ENCODE measurements at regions not wholly inside any gene's neighbourhood (a gene's known extent, or its start where the extent isn't known, plus 50 kb on each side); places are given as distances from the start of the nearest gene placed in this dataset.

DNA sequence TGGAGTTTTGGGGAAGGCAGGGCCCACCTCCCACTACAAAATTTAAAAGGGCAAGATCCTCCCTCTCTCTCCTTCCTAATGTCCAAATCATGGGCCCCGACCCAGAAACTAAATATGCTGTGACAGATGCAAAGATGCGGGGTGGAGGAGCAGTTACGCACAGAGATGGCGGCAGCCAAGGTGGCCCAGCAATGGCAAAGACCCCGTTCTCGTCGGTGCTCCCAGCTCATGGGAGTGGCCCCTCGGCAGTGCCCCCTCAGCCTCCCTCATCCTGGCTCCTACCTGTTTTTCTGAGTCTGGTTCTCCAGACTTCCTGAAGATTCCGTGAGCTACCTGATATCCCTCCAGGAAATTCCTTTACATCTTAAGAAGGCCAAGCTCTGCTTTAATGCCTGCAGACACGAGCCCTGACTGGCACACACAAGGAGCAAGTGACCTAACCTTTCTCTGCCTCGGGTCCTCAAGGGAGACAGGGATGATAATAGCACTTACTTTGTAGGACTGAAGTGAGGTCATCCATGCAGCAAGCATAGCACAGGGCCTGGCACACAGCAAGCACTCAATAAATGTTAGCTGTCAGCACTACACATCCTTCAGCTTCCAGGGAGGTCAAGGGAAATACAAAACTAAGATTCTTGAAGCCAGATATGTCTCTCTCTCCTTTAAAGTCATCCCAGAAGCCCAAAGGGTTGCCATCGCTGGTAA is 103.5 kb downstream of the LSM3 start:
- Histone ChIP-seq H3K9me2 (replicated peaks; ENCODE audit: insufficient read depth) (no peaks in the 10 kb centered on the region), H4K20me1 (ENCODE audit: insufficient read depth, poor library complexity, severe bottlenecking) (no peaks in the 10 kb centered on the region), H3K4me3 (no peak overlapping the region), H3K9me3 (ENCODE audit: low read depth) (no peaks in the 10 kb centered on the region), H3K36me3 (replicated peaks; ENCODE audit: insufficient read depth, low read depth) (no peaks in the 10 kb centered on the region), H3K4me2 (no peak overlapping the region), H2AFZ (no peak overlapping the region), H3K27ac (no peak overlapping the region), H3K79me2 (no peaks in the 10 kb centered on the region), H3K4me1 (ENCODE audit: insufficient read depth) (peaks cover 4% of the 10 kb centered on the region), H3K27me3 (no peaks in the 10 kb centered on the region)
- TF ChIP-seq EZH2phosphoT487 (IDR thresholded peaks at IDR 0.05; ENCODE audit: low read depth, severe bottlenecking, unreplicated experiment) (no peak), EZH2 (IDR thresholded peaks at IDR 0.05; ENCODE audit: borderline replicate concordance) (no peak)
- TF ChIP-seq, protein P1, sequence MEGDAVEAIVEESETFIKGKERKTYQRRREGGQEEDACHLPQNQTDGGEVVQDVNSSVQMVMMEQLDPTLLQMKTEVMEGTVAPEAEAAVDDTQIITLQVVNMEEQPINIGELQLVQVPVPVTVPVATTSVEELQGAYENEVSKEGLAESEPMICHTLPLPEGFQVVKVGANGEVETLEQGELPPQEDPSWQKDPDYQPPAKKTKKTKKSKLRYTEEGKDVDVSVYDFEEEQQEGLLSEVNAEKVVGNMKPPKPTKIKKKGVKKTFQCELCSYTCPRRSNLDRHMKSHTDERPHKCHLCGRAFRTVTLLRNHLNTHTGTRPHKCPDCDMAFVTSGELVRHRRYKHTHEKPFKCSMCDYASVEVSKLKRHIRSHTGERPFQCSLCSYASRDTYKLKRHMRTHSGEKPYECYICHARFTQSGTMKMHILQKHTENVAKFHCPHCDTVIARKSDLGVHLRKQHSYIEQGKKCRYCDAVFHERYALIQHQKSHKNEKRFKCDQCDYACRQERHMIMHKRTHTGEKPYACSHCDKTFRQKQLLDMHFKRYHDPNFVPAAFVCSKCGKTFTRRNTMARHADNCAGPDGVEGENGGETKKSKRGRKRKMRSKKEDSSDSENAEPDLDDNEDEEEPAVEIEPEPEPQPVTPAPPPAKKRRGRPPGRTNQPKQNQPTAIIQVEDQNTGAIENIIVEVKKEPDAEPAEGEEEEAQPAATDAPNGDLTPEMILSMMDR (IDR thresholded peaks at IDR 0.05; ENCODE audit: poor library complexity), result no peak
- WGBS (ENCODE audit: low lambda C conversion rate, missing lambda C conversion rate), result 88% methylated on average over 11 of the region's 12 CpGs
- no peak for DNase-seq (ENCODE audit: low spot score)

GRCh38 chr3:14282706-14283075 is 104.1 kb downstream of the LSM3 start:
- H3K36me3 ChIP-seq (replicated peaks; ENCODE audit: insufficient read depth, low read depth), result no peaks in the 10 kb centered on the region
- H3K4me3 ChIP-seq, result no peak overlapping the region
- no peak overlapping the region for H3K27ac ChIP-seq
- peaks cover 4% of the 10 kb centered on the region for H3K4me1 ChIP-seq (ENCODE audit: insufficient read depth)
- H3K9me2 ChIP-seq (replicated peaks; ENCODE audit: insufficient read depth), result no peaks in the 10 kb centered on the region
- no peak overlapping the region for H2AFZ ChIP-seq
- no peak for TF ChIP-seq EZH2phosphoT487 (IDR thresholded peaks at IDR 0.05; ENCODE audit: low read depth, severe bottlenecking, unreplicated experiment)
- TF ChIP-seq, protein P1 (IDR thresholded peaks at IDR 0.05; ENCODE audit: poor library complexity), result no peak
- TF ChIP-seq EZH2 (IDR thresholded peaks at IDR 0.05; ENCODE audit: borderline replicate concordance), result no peak
- WGBS (ENCODE audit: low lambda C conversion rate, missing lambda C conversion rate), result 90% methylated on average over 6 of the region's 6 CpGs
- H3K4me2 ChIP-seq, result no peak overlapping the region
- H3K27me3 ChIP-seq, result no peaks in the 10 kb centered on the region
- no peaks in the 10 kb centered on the region for H4K20me1 ChIP-seq (ENCODE audit: insufficient read depth, poor library complexity, severe bottlenecking)
- no peaks in the 10 kb centered on the region for H3K9me3 ChIP-seq (ENCODE audit: low read depth)
- no peak for DNase-seq (ENCODE audit: low spot score)
- no peaks in the 10 kb centered on the region for H3K79me2 ChIP-seq

- Histone ChIP-seq H3K27ac (no peak overlapping the region), H2AFZ (no peak overlapping the region), H3K4me3 (no peak overlapping the region), H3K9me3 (ENCODE audit: low read depth) (no peaks in the 10 kb centered on the region), H3K36me3 (replicated peaks; ENCODE audit: insufficient read depth, low read depth) (no peaks in the 10 kb centered on the region), H3K79me2 (no peaks in the 10 kb centered on the region), H3K4me2 (no peak overlapping the region), H3K9me2 (replicated peaks; ENCODE audit: insufficient read depth) (no peaks in the 10 kb centered on the region), H4K20me1 (ENCODE audit: insufficient read depth, poor library complexity, severe bottlenecking) (no peaks in the 10 kb centered on the region), H3K4me1 (ENCODE audit: insufficient read depth) (peaks cover 7% of the 10 kb centered on the region), H3K27me3 (no peaks in the 10 kb centered on the region)
- 95% methylated on average over 7 of the region's 7 CpGs for WGBS (ENCODE audit: low lambda C conversion rate, missing lambda C conversion rate)
- no peak for DNase-seq (ENCODE audit: low spot score)
- TF ChIP-seq, protein P1 (IDR thresholded peaks at IDR 0.05; ENCODE audit: poor library complexity), result no peak
- TF ChIP-seq EZH2phosphoT487 (IDR thresholded peaks at IDR 0.05; ENCODE audit: low read depth, severe bottlenecking, unreplicated experiment), result no peak
- TF ChIP-seq EZH2 (IDR thresholded peaks at IDR 0.05; ENCODE audit: borderline replicate concordance), result no peak
Measured at GRCh38 chr3:14283092-14283812, 104.6 kb downstream of the LSM3 start.
